ENCODE measurements at regions not wholly inside any gene's neighbourhood (a gene's known extent, or its start where the extent isn't known, plus 50 kb on each side); places are given as distances from the start of the nearest gene placed in this dataset.

DNA sequence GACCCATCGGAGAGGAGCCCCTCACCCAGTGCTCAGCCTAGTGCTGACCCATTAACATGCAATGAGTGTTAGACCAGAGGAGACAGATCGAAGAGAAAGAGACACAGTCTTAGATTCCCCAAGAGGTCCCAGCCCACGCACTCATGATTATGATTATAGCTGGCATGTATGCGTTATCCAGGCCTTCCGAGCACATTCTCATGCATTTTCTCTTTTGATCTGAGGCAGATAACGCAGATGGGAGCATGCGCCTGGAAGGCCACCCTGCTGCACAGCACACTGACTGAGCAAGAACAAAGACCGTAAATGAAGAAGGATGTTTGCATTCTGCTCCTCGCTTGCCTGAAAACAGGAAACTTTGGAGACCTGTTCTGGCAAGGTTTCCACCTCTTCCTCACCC lies 232.7 kb downstream of the SOX9 start:
- H3K4me3 ChIP-seq, result no peak overlapping the region
- 88 to 91% methylated on average over 9 of the region's 9 CpGs for WGBS, 2 donors
- H3K36me3 ChIP-seq (ENCODE audit: low read depth, missing control alignments), result no peaks in the 10 kb centered on the region
- intact Hi-C loops (cut with DNase I; ENCODE audit: low total_unique reads), result loop anchor here (10.0 kb wide), 1 partner anchor 51 kb away; no protein-coding TSS in a partner anchor
- no peaks in the 10 kb centered on the region for H3K9me3 ChIP-seq
- no peak for TF ChIP-seq POLR2A (IDR thresholded peaks at IDR 0.05)
- TF ChIP-seq, protein P1, sequence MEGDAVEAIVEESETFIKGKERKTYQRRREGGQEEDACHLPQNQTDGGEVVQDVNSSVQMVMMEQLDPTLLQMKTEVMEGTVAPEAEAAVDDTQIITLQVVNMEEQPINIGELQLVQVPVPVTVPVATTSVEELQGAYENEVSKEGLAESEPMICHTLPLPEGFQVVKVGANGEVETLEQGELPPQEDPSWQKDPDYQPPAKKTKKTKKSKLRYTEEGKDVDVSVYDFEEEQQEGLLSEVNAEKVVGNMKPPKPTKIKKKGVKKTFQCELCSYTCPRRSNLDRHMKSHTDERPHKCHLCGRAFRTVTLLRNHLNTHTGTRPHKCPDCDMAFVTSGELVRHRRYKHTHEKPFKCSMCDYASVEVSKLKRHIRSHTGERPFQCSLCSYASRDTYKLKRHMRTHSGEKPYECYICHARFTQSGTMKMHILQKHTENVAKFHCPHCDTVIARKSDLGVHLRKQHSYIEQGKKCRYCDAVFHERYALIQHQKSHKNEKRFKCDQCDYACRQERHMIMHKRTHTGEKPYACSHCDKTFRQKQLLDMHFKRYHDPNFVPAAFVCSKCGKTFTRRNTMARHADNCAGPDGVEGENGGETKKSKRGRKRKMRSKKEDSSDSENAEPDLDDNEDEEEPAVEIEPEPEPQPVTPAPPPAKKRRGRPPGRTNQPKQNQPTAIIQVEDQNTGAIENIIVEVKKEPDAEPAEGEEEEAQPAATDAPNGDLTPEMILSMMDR (IDR thresholded peaks at IDR 0.05), result no peak
- no peak for DNase-seq
- no peaks in the 10 kb centered on the region for H3K4me1 ChIP-seq
- no peak overlapping the region for H3K27ac ChIP-seq
- no peaks in the 10 kb centered on the region for H3K27me3 ChIP-seq

DNA sequence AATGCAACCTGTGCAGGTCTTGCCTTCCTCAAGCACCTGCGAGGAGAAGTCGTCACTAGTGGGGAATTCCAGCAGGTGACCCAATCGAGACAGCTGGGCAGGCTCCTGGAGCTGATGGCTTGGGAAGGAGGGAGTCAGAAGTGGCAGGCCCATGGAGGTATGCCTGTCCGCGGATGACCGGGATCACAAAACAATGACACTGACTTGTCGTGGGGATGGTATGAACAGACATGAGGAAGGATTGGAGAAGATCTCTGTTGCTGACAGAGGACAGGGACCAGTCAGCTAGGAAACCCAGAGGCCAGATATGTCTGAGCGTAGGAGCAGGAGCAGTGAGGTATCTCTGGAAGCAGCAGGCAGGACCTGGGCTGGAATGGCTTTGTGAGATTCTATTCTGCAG lies 233.3 kb downstream of the SOX9 start:
- WGBS, 2 donors, result 93 to 95% methylated on average over 8 of the region's 8 CpGs
- no peak overlapping the region for H3K27ac ChIP-seq
- DNase-seq, result no peak

DNA sequence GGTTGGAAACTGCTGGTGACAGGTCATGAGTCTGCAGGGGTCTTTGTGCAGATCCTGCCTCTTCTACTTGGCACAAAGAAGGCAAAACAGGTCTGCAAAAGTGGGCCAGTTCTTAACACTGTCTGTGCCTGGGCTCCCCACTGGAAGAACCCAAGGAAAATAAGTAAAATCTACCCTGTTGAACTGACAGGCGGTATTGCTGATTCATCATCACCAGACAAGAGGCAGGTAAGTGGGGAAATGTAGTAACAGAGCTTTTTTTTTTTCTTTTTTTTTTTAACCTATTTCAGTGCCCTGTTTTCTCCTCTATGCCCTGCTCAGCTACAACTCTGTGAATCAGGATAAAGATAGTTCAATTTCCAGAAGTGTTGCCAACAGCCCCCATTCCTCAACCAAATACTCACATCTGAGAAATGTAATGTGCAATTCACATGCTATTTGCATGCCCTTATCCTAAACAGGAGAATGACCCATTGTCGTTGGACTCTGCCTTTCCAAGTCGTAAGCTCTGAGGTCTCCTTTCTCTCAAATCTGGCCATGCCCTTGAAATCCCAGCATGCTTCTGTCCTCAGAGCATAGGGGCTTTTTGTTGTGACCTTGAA lies 237.0 kb downstream of the SOX9 start:
- 81 to 96% methylated on average over 3 of the region's 3 CpGs for WGBS, 2 donors
- H3K27ac ChIP-seq, result no peak overlapping the region
- DNase-seq, result no peak
- H3K36me3 ChIP-seq (ENCODE audit: low read depth, missing control alignments), result no peaks in the 10 kb centered on the region
- no peaks in the 10 kb centered on the region for H3K9me3 ChIP-seq
- intact Hi-C loops (cut with DNase I; ENCODE audit: low total_unique reads), result loop anchor here (10.0 kb wide), 1 partner anchor 47 kb away; no protein-coding TSS in a partner anchor
- no peak overlapping the region for H3K4me3 ChIP-seq
- no peaks in the 10 kb centered on the region for H3K4me1 ChIP-seq
- no peak for TF ChIP-seq POLR2A (IDR thresholded peaks at IDR 0.05)
- TF ChIP-seq, protein P1 (IDR thresholded peaks at IDR 0.05), result no peak
- no peaks in the 10 kb centered on the region for H3K27me3 ChIP-seq

More for the DNA sequence above, 233.3 kb downstream of the SOX9 start:
- intact Hi-C loops (cut with DNase I; ENCODE audit: low total_unique reads), result loop anchor here (10.0 kb wide), 1 partner anchor 51 kb away; no protein-coding TSS in a partner anchor
- H3K27me3 ChIP-seq, result no peaks in the 10 kb centered on the region
- TF ChIP-seq POLR2A (IDR thresholded peaks at IDR 0.05), result no peak
- TF ChIP-seq, protein P1 (IDR thresholded peaks at IDR 0.05), result no peak
- no peaks in the 10 kb centered on the region for H3K4me1 ChIP-seq
- no peak overlapping the region for H3K4me3 ChIP-seq
- no peaks in the 10 kb centered on the region for H3K9me3 ChIP-seq
- H3K36me3 ChIP-seq (ENCODE audit: low read depth, missing control alignments), result no peaks in the 10 kb centered on the region

DNA sequence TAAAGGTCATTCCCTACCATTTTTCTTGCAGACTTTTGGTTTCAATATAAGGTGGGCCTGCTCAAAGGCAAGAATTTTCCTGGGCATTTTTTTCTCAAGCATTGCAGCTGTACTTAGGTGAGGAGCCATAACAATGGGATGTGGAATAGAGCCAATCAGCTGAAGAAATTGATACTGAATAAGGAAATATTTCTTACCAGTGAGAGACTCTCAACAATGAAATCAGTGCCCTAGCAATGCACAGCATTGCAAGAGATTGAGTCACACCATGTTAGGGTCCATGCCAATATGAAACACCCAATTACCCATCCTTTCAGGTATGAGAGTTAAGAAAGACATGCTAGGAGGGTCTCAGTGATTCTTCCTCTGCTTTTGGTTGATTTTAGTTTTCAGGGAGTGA lies 237.6 kb downstream of the SOX9 start:
- intact Hi-C loops (cut with DNase I; ENCODE audit: low total_unique reads), result loop anchor here (10.0 kb wide), 1 partner anchor 46 kb away; no protein-coding TSS in a partner anchor
- DNase-seq, result no peak
- H3K27ac ChIP-seq, result no peak overlapping the region
- no peak overlapping the region for H3K4me3 ChIP-seq
- H3K4me1 ChIP-seq, result no peaks in the 10 kb centered on the region
- TF ChIP-seq, protein P1 (IDR thresholded peaks at IDR 0.05), result no peak
- TF ChIP-seq POLR2A (IDR thresholded peaks at IDR 0.05), result no peak
- no peaks in the 10 kb centered on the region for H3K9me3 ChIP-seq
- no peaks in the 10 kb centered on the region for H3K36me3 ChIP-seq (ENCODE audit: low read depth, missing control alignments)
- no peaks in the 10 kb centered on the region for H3K27me3 ChIP-seq

DNA sequence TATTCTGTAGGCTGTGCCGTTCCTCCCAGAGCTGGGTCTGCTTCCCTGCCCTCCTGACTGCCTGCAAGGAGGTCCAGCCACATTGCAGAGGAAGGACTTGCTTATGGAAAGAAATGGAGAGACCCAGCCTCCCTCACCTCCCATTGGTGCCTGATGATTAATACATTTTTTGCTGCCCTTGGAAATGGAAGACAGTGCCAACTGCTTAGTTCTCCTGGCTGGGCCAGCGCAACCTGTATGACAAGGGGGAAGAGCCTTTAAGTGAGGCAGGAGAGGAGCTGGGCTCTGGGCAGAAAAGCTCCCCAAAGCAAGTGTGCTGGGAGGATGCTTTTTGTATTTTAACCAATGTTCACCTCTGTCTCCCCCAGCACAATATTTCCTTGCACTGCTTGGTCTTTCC lies 238.5 kb downstream of the SOX9 start:
- 84 to 100% methylated on average over 2 of the region's 2 CpGs for WGBS, 2 donors
- Histone ChIP-seq H3K27me3 (no peaks in the 10 kb centered on the region), H3K4me3 (no peak overlapping the region), H3K9me3 (no peaks in the 10 kb centered on the region), H3K36me3 (ENCODE audit: low read depth, missing control alignments) (no peaks in the 10 kb centered on the region), H3K4me1 (no peaks in the 10 kb centered on the region), H3K27ac (no peak overlapping the region)
- intact Hi-C loops (cut with DNase I; ENCODE audit: low total_unique reads), result loop anchor here (10.0 kb wide), 1 partner anchor 46 kb away; no protein-coding TSS in a partner anchor
- DNase-seq, result no peak
- no peak for TF ChIP-seq POLR2A (IDR thresholded peaks at IDR 0.05)
- TF ChIP-seq, protein P1 (IDR thresholded peaks at IDR 0.05), result no peak

Data from testis (tissue), 2 donors.